Stimulated activated CD8-positive, alpha-beta memory T cell treated with anti-CD3 and anti-CD28 coated beads, Interleukin-15, amount 100 ng/mL, for 1 hour (primary cell): ENCODE measurements at regions not wholly inside any gene's neighbourhood (a gene's known extent, or its start where the extent isn't known, plus 50 kb on each side); places are given as distances from the start of the nearest gene placed in this dataset.

Experiments used
- DNase-seq: peaks from one replicate; pipeline ENCODE4 v3.0.0-alpha.2; 2020; ENCODE audit warnings: low read depth

GRCh38 chr6:9521152-9521530, 893.7 kb downstream of the TFAP2A start:
- DNase-seq = no peak

GRCh38 chr6:9520417-9521151, 894.3 kb downstream of the TFAP2A start:
- no peak for DNase-seq

- no peak for DNase-seq
These were observed 896.4 kb downstream of the TFAP2A start for GRCh38 chr6:9518431-9518830.

GRCh38 chr6:9517806-9518205, 897.1 kb downstream of the TFAP2A start:
- no peak for DNase-seq

GRCh38 chr6:9515633-9516606, 899.0 kb downstream of the TFAP2A start:
- DNase-seq = no peak

GRCh38 chr6:9514146-9514545, 900.7 kb downstream of the TFAP2A start:
- DNase-seq = no peak

GRCh38 chr6:9511157-9511556, 903.7 kb downstream of the TFAP2A start:
- no peak for DNase-seq

- no peak for DNase-seq
These were observed 907.6 kb downstream of the TFAP2A start for GRCh38 chr6:9507136-9507895.

- DNase-seq = no peak
These were observed 910.7 kb downstream of the TFAP2A start for GRCh38 chr6:9504191-9504590.

- no peak for DNase-seq
These were observed 911.6 kb downstream of the TFAP2A start for GRCh38 chr6:9503111-9503761.

GRCh38 chr6:9499709-9500108, 915.2 kb downstream of the TFAP2A start:
- DNase-seq = no peak

- DNase-seq = no peak
These were observed 918.0 kb downstream of the TFAP2A start for GRCh38 chr6:9496837-9497236.

- DNase-seq = no peak
These were observed 920.0 kb downstream of the TFAP2A start for GRCh38 chr6:9494864-9495263.

- DNase-seq = no peak
These were observed 922.1 kb downstream of the TFAP2A start for GRCh38 chr6:9492790-9493189.

GRCh38 chr6:9487128-9487527, 927.7 kb downstream of the TFAP2A start:
- no peak for DNase-seq

- no peak for DNase-seq
These were observed 928.9 kb downstream of the TFAP2A start for GRCh38 chr6:9485992-9486391.

- DNase-seq = no peak
These were observed 930.2 kb downstream of the TFAP2A start for GRCh38 chr6:9484686-9485085.

GRCh38 chr6:9484091-9484490, 930.8 kb downstream of the TFAP2A start:
- DNase-seq = no peak

GRCh38 chr6:9482030-9482738, 932.7 kb downstream of the TFAP2A start:
- no peak for DNase-seq

- no peak for DNase-seq
These were observed 933.4 kb downstream of the TFAP2A start for GRCh38 chr6:9481292-9482029.

GRCh38 chr6:9468277-9468676, 946.6 kb downstream of the TFAP2A start:
- no peak for DNase-seq
